HepG2 (cell line): ENCODE measurements at regions not wholly inside any gene's neighbourhood (a gene's known extent, or its start where the extent isn't known, plus 50 kb on each side); places are given as distances from the start of the nearest gene placed in this dataset.

Experiments used
- ATAC-seq: fragments of 200-7000 bp; cut with Tn5 transposase; 3 replicates; pipeline ENCODE4 v1.9.1; 2020; ENCODE audit warnings: mild to moderate bottlenecking, moderate library complexity
- BruUV-seq: library from RNA; stranded (reverse); fragments of 400-500 nt; replicated peaks from 2 replicates; lab custom pipeline; 2021; lab: Mats Ljungman, UMichigan
- CTCF ChIA-PET: fragments of 300-600 bp; formaldehyde crosslinking; extraction: SDS; loops from one replicate; lab custom pipeline; 2021; ENCODE audit warnings: low total read pairs, inconsistent platforms, low intra/inter-chr PET ratio; lab: Yijun Ruan, JAX
- POLR2A ChIA-PET: fragments of 350-600 bp; sonication (Branson Sonifier 250); formaldehyde crosslinking; loops from one replicate; lab custom pipeline; 2020; ENCODE audit warnings: antibody characterized with exemption, inconsistent platforms; lab: Yijun Ruan, JAX
- DNase-seq: peaks from one replicate; pipeline ENCODE4 v3.0.0-alpha.2; 2015; ENCODE audit warnings: low spot score
- FAIRE-seq: peaks from 3 replicates; lab custom pipeline; 2011; peaks lifted over from hg19 to GRCh38; lab: Jason Lieb, UNC
- H2AFZ ChIP-seq: one replicate; pipeline ENCODE4 v1.6.1; 2011; ENCODE audit warnings: low read length, inconsistent platforms
- H3K27ac ChIP-seq: fragments of 300-600 bp; 3 replicates; pipeline ENCODE4 v1.8.0; 2011; ENCODE audit warnings: mixed run types, mild to moderate bottlenecking, mixed read lengths, low read length, inconsistent platforms; ENCODE audit not compliant: insufficient read depth; ENCODE audit errors: extremely low read length
- H3K27me3 ChIP-seq, 2 experiments: fragments of 200-600 bp in 1 of 2; 2 replicates in 1 of 2; 3 replicates in 1 of 2; pipeline versions ENCODE4 v1.6.0 to v1.8.0; 2011; ENCODE audit warnings: low read length in 2 of 2, mild to moderate bottlenecking in 2 of 2, moderate library complexity in 2 of 2, inconsistent platforms in 1 of 2; ENCODE audit not compliant: insufficient read depth in 2 of 2, control insufficient read depth in 1 of 2
- H3K36me3 ChIP-seq, 2 experiments: fragments of 200-600 bp in 1 of 2; replicated peaks in 1 of 2; 2 replicates in 1 of 2; 3 replicates in 1 of 2; pipeline versions ENCODE4 v1.5.1 to v1.8.0; 2011; ENCODE audit warnings: low read length in 2 of 2, inconsistent platforms in 1 of 2; ENCODE audit not compliant: insufficient read depth in 2 of 2, control insufficient read depth in 1 of 2
- H3K4me1 ChIP-seq: 2 replicates; pipeline ENCODE4 v1.5.1; 2012; ENCODE audit warnings: low read length, inconsistent platforms; ENCODE audit not compliant: insufficient read depth
- H3K4me2 ChIP-seq: 2 replicates; pipeline ENCODE4 v1.6.0; 2011; ENCODE audit warnings: low read depth, low read length, inconsistent platforms
- H3K4me3 ChIP-seq, 3 experiments: fragments of 200-600 bp in 1 of 3; sonication (generic), shearing (Covaris generic) in 1 of 3; replicated peaks in 1 of 3; 2 replicates each; pipeline ENCODE4 v1.5.1; 2011 to 2016; ENCODE audit warnings: low read length in 3 of 3, inconsistent platforms in 2 of 3, low read depth in 2 of 3, mild to moderate bottlenecking in 2 of 3, control low read depth in 1 of 3, mixed read lengths in 1 of 3; ENCODE audit not compliant: insufficient read depth in 1 of 3
- H3K79me2 ChIP-seq: one replicate; pipeline ENCODE4 v1.6.1; 2011; ENCODE audit warnings: low read length, inconsistent platforms; ENCODE audit not compliant: insufficient read depth
- H3K9ac ChIP-seq: 2 replicates; pipeline ENCODE4 v1.6.0; 2011; ENCODE audit warnings: mild to moderate bottlenecking, low read depth, low read length, inconsistent platforms; ENCODE audit not compliant: insufficient read depth
- H3K9me3 ChIP-seq: 2 replicates; pipeline ENCODE4 v1.5.1; 2012; ENCODE audit warnings: mild to moderate bottlenecking, low read length
- H4K20me1 ChIP-seq: 2 replicates; pipeline ENCODE4 v1.6.0; 2011; ENCODE audit warnings: inconsistent platforms, mild to moderate bottlenecking, low read length, moderate library complexity; ENCODE audit not compliant: insufficient read depth
- CREB1 ChIP-seq, 2 experiments: fragments of 450-650 bp in 1 of 2; IDR thresholded peaks; 2 replicates each; pipeline ENCODE4 v1.6.1; 2016 to 2017; ENCODE audit warnings: control low read depth in 1 of 2, mild to moderate bottlenecking in 1 of 2, missing compliant biosample characterization in 1 of 2, missing genetic modification characterization in 1 of 2
- IKZF5 ChIP-seq: IDR thresholded peaks from 2 replicates; pipeline ENCODE4 v1.6.1; 2018; ENCODE audit warnings: missing genetic modification reagents, mild to moderate bottlenecking, missing compliant biosample characterization
- MAFK ChIP-seq, 2 experiments: IDR thresholded peaks in 1 of 2; conservative IDR thresholded peaks in 1 of 2; 2 replicates each; pipeline ENCODE4 v1.6.1; 2011; ENCODE audit warnings: improper control_type of control experiment in 2 of 2, low read length in 2 of 2
- RFXANK ChIP-seq: IDR thresholded peaks from 2 replicates; pipeline ENCODE4 v1.6.1; 2016
- ZNF646 ChIP-seq: sonication (generic); formaldehyde crosslinking; IDR thresholded peaks from 2 replicates; pipeline ENCODE4 v1.9.0; 2021; ENCODE audit warnings: mild to moderate bottlenecking, missing genetic modification reagents
- WGBS: methylation state at CpG from one replicate; pipeline ENCODE4 v1.1.6; 2017; ENCODE audit warnings: low lambda C conversion rate; 5-methylcytosine and 5-hydroxymethylcytosine counted together
- in situ Hi-C: cut with HindIII; loops from 2 replicates; pipeline ENCODE4 v1.10.0; 2017; ENCODE audit warnings: low pct_unique_long_range_greater_than_20kb; ENCODE audit not compliant: extremely low pct_ligation_motif_present
- intact Hi-C: fragments of 100-400 bp; cut with micrococcal nuclease; formaldehyde crosslinking; loops from one replicate; pipeline ENCODE4 v1.10.0; 2022; ENCODE audit not compliant: unreplicated experiment

GRCh38 chr1:194512957-194513356, 1326.5 kb upstream of the B3GALT2 start (continued):
- no peak for TF ChIP-seq ZNF646 (CRISPR knock-in tag)

- no peaks in the 10 kb centered on the region for H3K36me3 ChIP-seq
- no peaks in the 10 kb centered on the region for H3K4me1 ChIP-seq
- CTCF ChIA-PET, result no interaction called here
- no peak for ATAC-seq
- no peaks in the 10 kb centered on the region for H3K79me2 ChIP-seq
- H3K4me2 ChIP-seq, result no peak overlapping the region
- no TSS peak for BruUV-seq
- no peak overlapping the region for H3K27ac ChIP-seq
- H4K20me1 ChIP-seq, result no peaks in the 10 kb centered on the region
- H2AFZ ChIP-seq, result no peak overlapping the region
- peaks cover 21% of the 10 kb centered on the region for H3K9me3 ChIP-seq
- DNase-seq, result no peak
- no peak overlapping the region for H3K4me3 ChIP-seq
- H3K27me3 ChIP-seq, result no peaks in the 10 kb centered on the region
- POLR2A ChIA-PET, result no interaction called here
- in situ Hi-C loops, result no loop called here
- TF ChIP-seq MAFK (conservative IDR thresholded peaks at IDR 0.05 in 1 of 2, IDR thresholded peaks at IDR 0.05 in 1 of 2; ENCODE audit: low read length in 2 of 2) (peak; percentile 7 to 53; a peak in 2 of 4 replicates), RFXANK (no peak), IKZF5 (no peak), CREB1 (IDR thresholded peaks at IDR 0.05) (0 out of 2 replicates have a peak, but pooled peaks have one; percentile 18), CREB1 (CRISPR knock-in tag; IDR thresholded peaks at IDR 0.05) (no peak)
- TF ChIP-seq, all 625 proteins: peak for 2
- no peak overlapping the region for H3K9ac ChIP-seq
- 0% methylated on average over 2 of the region's 2 CpGs for WGBS
- intact Hi-C loops, result no loop called here
- FAIRE-seq, result no peak
These were observed 1325.9 kb upstream of the B3GALT2 start for GRCh38 chr1:194512345-194512744.
